WTC11 (cell line): ENCODE measurements at regions not wholly inside any gene's neighbourhood (a gene's known extent, or its start where the extent isn't known, plus 50 kb on each side); places are given as distances from the start of the nearest gene placed in this dataset.

Experiments
- ATAC-seq: fragments of 200-7000 bp; cut with Tn5 transposase; 2 replicates; pipeline ENCODE4 v1.10.0; 2021; ENCODE audit warnings: mild to moderate bottlenecking, moderate library complexity
- CTCF ChIA-PET: fragments of 300-600 bp; sonication (Branson Sonifier 250); formaldehyde crosslinking; loops from one replicate; lab custom pipeline; 2021; ENCODE audit warnings: antibody characterized with exemption; lab: Charles Lee
- POLR2A ChIA-PET: fragments of 350-600 bp; sonication (Branson Sonifier 250); formaldehyde crosslinking; loops from one replicate; lab custom pipeline; 2021; ENCODE audit warnings: antibody characterized with exemption; lab: Charles Lee
- DNase-seq: peaks from one replicate; pipeline ENCODE4 v3.0.0; 2021; ENCODE audit warnings: low spot score
- H3K27ac Mint-ChIP-seq: 2 replicates; pipeline ENCODE4 v1.8.0; 2021; ENCODE audit warnings: mixed read lengths
- H3K27me3 Mint-ChIP-seq: 2 replicates; pipeline ENCODE4 v1.8.0; 2021; ENCODE audit warnings: low read depth, mild to moderate bottlenecking, moderate library complexity, mixed read lengths
- H3K36me3 Mint-ChIP-seq: 2 replicates; pipeline ENCODE4 v1.8.0; 2021; ENCODE audit warnings: mixed read lengths
- H3K4me1 Mint-ChIP-seq: 2 replicates; pipeline ENCODE4 v1.8.0; 2022; ENCODE audit warnings: mixed read lengths
- H3K4me3 Mint-ChIP-seq: 2 replicates; pipeline ENCODE4 v1.8.0; 2021; ENCODE audit warnings: mild to moderate bottlenecking, moderate library complexity, mixed read lengths
- H3K9me3 Mint-ChIP-seq: 2 replicates; pipeline ENCODE4 v1.8.0; 2021; ENCODE audit warnings: mixed read lengths
- FOXJ3 ChIP-seq: sonication (generic); formaldehyde crosslinking; IDR thresholded peaks from 2 replicates; pipeline ENCODE4 v1.9.0; 2021; ENCODE audit warnings: missing genetic modification reagents, mild to moderate bottlenecking, borderline replicate concordance
- MAX ChIP-seq: sonication (generic); formaldehyde crosslinking; IDR thresholded peaks from 2 replicates; pipeline ENCODE4 v1.8.0; 2022; ENCODE audit warnings: mild to moderate bottlenecking, missing genetic modification reagents
- MXD4 ChIP-seq: fragments of 250-450 bp; sonication (Bioruptor Pico); IDR thresholded peaks from 2 replicates; pipeline ENCODE4 v1.8.0; 2021; ENCODE audit warnings: mild to moderate bottlenecking, moderate library complexity, borderline replicate concordance
- RORB ChIP-seq: fragments of 250-450 bp; sonication (Bioruptor Pico); IDR thresholded peaks from 2 replicates; pipeline ENCODE4 v1.9.0; 2021; ENCODE audit warnings: mild to moderate bottlenecking
- TP53 ChIP-seq: sonication (generic); formaldehyde crosslinking; IDR thresholded peaks from 2 replicates; pipeline ENCODE4 v1.8.1; 2023; ENCODE audit warnings: mild to moderate bottlenecking, missing genetic modification reagents
- ZBTB21 ChIP-seq: sonication (generic); formaldehyde crosslinking; IDR thresholded peaks from 2 replicates; pipeline ENCODE4 v1.8.1; 2023; ENCODE audit warnings: mild to moderate bottlenecking, missing genetic modification reagents, borderline replicate concordance
- ZNF232 ChIP-seq: sonication (generic); formaldehyde crosslinking; IDR thresholded peaks from 2 replicates; pipeline ENCODE4 v1.8.0; 2022; ENCODE audit warnings: mild to moderate bottlenecking, missing genetic modification reagents
- ZNF263 ChIP-seq: sonication (generic); formaldehyde crosslinking; IDR thresholded peaks from 2 replicates; pipeline ENCODE4 v1.8.1; 2022; ENCODE audit warnings: low read depth, mild to moderate bottlenecking, moderate library complexity, missing genetic modification reagents
- TF ChIP-seq, protein P1 (sequence below): fragments of 250-450 bp; sonication (Bioruptor Pico); IDR thresholded peaks from 2 replicates; pipeline ENCODE4 v1.9.0; 2021; ENCODE audit warnings: mild to moderate bottlenecking, borderline replicate concordance
- TF ChIP-seq, protein P2 (sequence below): sonication (generic); formaldehyde crosslinking; IDR thresholded peaks from 2 replicates; pipeline ENCODE4 v1.8.1; 2022; ENCODE audit warnings: mild to moderate bottlenecking, missing genetic modification reagents, moderate library complexity, borderline replicate concordance

- TF ChIP-seq ZNF263 (CRISPR knock-in tag): no peak
- TF ChIP-seq ZBTB21 (CRISPR knock-in tag): no peak
These were observed 911.3 kb upstream of the LCORL start (continued) for GRCh38 chr4:18932730-18933339.

- Mint-ChIP-seq H3K27ac (no peak overlapping the region), H3K4me3 (no peak overlapping the region), H3K36me3 (peaks cover 6% of the 10 kb centered on the region)
- POLR2A ChIA-PET: no interaction called here
- no peak for DNase-seq
- ATAC-seq: no peak
- TF ChIP-seq RORB (CRISPR knock-in tag): no peak
- TF ChIP-seq ZNF232: no peak
- TF ChIP-seq MAX (CRISPR knock-in tag): no peak
- TF ChIP-seq, protein P1, sequence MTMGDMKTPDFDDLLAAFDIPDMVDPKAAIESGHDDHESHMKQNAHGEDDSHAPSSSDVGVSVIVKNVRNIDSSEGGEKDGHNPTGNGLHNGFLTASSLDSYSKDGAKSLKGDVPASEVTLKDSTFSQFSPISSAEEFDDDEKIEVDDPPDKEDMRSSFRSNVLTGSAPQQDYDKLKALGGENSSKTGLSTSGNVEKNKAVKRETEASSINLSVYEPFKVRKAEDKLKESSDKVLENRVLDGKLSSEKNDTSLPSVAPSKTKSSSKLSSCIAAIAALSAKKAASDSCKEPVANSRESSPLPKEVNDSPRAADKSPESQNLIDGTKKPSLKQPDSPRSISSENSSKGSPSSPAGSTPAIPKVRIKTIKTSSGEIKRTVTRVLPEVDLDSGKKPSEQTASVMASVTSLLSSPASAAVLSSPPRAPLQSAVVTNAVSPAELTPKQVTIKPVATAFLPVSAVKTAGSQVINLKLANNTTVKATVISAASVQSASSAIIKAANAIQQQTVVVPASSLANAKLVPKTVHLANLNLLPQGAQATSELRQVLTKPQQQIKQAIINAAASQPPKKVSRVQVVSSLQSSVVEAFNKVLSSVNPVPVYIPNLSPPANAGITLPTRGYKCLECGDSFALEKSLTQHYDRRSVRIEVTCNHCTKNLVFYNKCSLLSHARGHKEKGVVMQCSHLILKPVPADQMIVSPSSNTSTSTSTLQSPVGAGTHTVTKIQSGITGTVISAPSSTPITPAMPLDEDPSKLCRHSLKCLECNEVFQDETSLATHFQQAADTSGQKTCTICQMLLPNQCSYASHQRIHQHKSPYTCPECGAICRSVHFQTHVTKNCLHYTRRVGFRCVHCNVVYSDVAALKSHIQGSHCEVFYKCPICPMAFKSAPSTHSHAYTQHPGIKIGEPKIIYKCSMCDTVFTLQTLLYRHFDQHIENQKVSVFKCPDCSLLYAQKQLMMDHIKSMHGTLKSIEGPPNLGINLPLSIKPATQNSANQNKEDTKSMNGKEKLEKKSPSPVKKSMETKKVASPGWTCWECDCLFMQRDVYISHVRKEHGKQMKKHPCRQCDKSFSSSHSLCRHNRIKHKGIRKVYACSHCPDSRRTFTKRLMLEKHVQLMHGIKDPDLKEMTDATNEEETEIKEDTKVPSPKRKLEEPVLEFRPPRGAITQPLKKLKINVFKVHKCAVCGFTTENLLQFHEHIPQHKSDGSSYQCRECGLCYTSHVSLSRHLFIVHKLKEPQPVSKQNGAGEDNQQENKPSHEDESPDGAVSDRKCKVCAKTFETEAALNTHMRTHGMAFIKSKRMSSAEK (CRISPR knock-in tag): no peak
- TF ChIP-seq TP53 (CRISPR knock-in tag): no peak
- TF ChIP-seq FOXJ3 (CRISPR knock-in tag): no peak
- TF ChIP-seq, all 79 proteins: peak for 0
- CTCF ChIA-PET: no interaction called here
- H3K27me3 Mint-ChIP-seq: no peaks in the 10 kb centered on the region
- H3K9me3 Mint-ChIP-seq: peaks cover 7% of the 10 kb centered on the region
- H3K4me1 Mint-ChIP-seq: peaks cover 25% of the 10 kb centered on the region
These were observed 910.3 kb upstream of the LCORL start for GRCh38 chr4:18931643-18932377.

GRCh38 chr4:18930487-18930886 is 908.9 kb upstream of the LCORL start:
- H3K27me3 Mint-ChIP-seq: no peaks in the 10 kb centered on the region
- H3K4me1 Mint-ChIP-seq: peaks cover 17% of the 10 kb centered on the region
- CTCF ChIA-PET: interaction anchor here (0.8 kb wide), 1 partner anchor 17 kb away, joined by 3 read pairs; no protein-coding TSS in a partner anchor
- ATAC-seq: no peak
- DNase-seq: no peak
- no peak overlapping the region for H3K4me3 Mint-ChIP-seq
- H3K27ac Mint-ChIP-seq: no peak overlapping the region
- TF ChIP-seq, protein P2, sequence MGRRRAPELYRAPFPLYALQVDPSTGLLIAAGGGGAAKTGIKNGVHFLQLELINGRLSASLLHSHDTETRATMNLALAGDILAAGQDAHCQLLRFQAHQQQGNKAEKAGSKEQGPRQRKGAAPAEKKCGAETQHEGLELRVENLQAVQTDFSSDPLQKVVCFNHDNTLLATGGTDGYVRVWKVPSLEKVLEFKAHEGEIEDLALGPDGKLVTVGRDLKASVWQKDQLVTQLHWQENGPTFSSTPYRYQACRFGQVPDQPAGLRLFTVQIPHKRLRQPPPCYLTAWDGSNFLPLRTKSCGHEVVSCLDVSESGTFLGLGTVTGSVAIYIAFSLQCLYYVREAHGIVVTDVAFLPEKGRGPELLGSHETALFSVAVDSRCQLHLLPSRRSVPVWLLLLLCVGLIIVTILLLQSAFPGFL (CRISPR knock-in tag): no peak
- POLR2A ChIA-PET: no interaction called here
- peaks cover 16% of the 10 kb centered on the region for H3K36me3 Mint-ChIP-seq
- H3K9me3 Mint-ChIP-seq: peaks cover 17% of the 10 kb centered on the region

GRCh38 chr4:18923496-18924161 is 902.1 kb upstream of the LCORL start:
- no peak overlapping the region for H3K27ac Mint-ChIP-seq
- ChIA-PET CTCF (no interaction called here), POLR2A (no interaction called here)
- TF ChIP-seq MXD4 (CRISPR knock-in tag): no peak
- no peaks in the 10 kb centered on the region for H3K27me3 Mint-ChIP-seq
- DNase-seq (no peak), ATAC-seq (no peak)
- peaks cover 19% of the 10 kb centered on the region for H3K9me3 Mint-ChIP-seq
- no peak overlapping the region for H3K4me3 Mint-ChIP-seq
- peaks cover 17% of the 10 kb centered on the region for H3K36me3 Mint-ChIP-seq
- H3K4me1 Mint-ChIP-seq: no peaks in the 10 kb centered on the region
